ENCODE measurements at regions not wholly inside any gene's neighbourhood (a gene's known extent, or its start where the extent isn't known, plus 50 kb on each side); places are given as distances from the start of the nearest gene placed in this dataset.

DNA sequence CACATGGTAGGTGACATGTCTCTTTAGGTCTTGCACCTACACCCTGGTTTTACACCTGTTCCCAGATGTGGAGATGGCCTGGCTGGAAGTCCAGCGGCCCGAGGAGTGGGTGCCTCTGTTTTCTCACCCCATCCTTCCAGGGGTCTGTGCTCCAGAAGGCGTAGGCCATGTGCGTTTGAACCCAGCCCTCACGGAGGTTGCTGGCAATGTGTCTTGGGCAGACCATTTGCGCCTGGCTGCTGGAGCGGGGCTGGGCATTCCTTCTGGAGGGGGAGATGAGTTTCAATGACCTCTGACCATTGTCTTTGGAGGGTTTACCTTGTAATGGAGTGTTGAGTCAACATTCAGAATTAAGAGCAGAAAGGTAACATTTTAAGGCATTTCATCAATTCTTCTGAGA is 54.8 kb upstream of the ZNF536 start:
- no peaks in the 10 kb centered on the region for H3K79me2 ChIP-seq (ENCODE audit: control insufficient read depth, insufficient read depth, low read length)
- no peaks in the 10 kb centered on the region for H4K20me1 ChIP-seq (replicated peaks; ENCODE audit: control insufficient read depth, insufficient read depth, low read length)
- no peak overlapping the region for H3K9ac ChIP-seq (ENCODE audit: insufficient read depth in 1 of 2, low read depth in 2 of 2, low read length in 2 of 2)
- H3K36me3 ChIP-seq (ENCODE audit: control insufficient read depth, insufficient read depth, low read length), result no peaks in the 10 kb centered on the region
- no peaks in the 10 kb centered on the region for H3K9me3 ChIP-seq (replicated peaks; ENCODE audit: control insufficient read depth, insufficient read depth, low read depth, low read length)
- H3K27ac ChIP-seq (ENCODE audit: extremely low read depth, low read depth, low read length), result no peak overlapping the region
- ChIA-PET CTCF (ENCODE audit: low intra/inter-chr PET ratio) (no interaction called here), POLR2A (no interaction called here)
- no peak overlapping the region for H3K4me2 ChIP-seq (ENCODE audit: insufficient read depth, low read length)
- no peak overlapping the region for H2AFZ ChIP-seq (ENCODE audit: low read depth, low read length)
- peaks cover 0 to 26% of the 10 kb centered on the region in 2 experiments; a peak in 2 of 5 replicates for H3K27me3 ChIP-seq (ENCODE audit: control insufficient read depth in 2 of 2, insufficient read depth in 2 of 2, low read length in 2 of 2)
- H3K9me1 ChIP-seq (ENCODE audit: control insufficient read depth, insufficient read depth, low read length), result no peaks in the 10 kb centered on the region
- WGBS (ENCODE audit: insufficient coverage, low coverage, missing lambda C conversion rate), result 1% methylated on average over 7 of the region's 7 CpGs
- in situ Hi-C loops (cut with MboI) (no loop called here), intact Hi-C loops (cut with micrococcal nuclease) (no loop called here)
- no peak overlapping the region for H3K4me3 ChIP-seq
- ATAC-seq (no peak), FAIRE-seq (no peak), DNase-seq (ENCODE audit: extremely low read depth in 1 of 4, low spot score in 3 of 4) (no peak)
- BruUV-seq (replicated peaks), result no TSS peak
- no peaks in the 10 kb centered on the region for H3K4me1 ChIP-seq (replicated peaks in 1 of 2; ENCODE audit: control insufficient read depth in 2 of 2, insufficient read depth in 2 of 2, low read length in 2 of 2)
- TF ChIP-seq SMARCC2 (IDR thresholded peaks at IDR 0.05; ENCODE audit: low read depth) (no peak), FOS (IDR thresholded peaks at IDR 0.05; ENCODE audit: extremely low read depth, insufficient read length) (no peak), LCOR (CRISPR knock-in tag; IDR thresholded peaks at IDR 0.05) (no peak), ARID2 (IDR thresholded peaks at IDR 0.05) (no peak), RBFOX2 (IDR thresholded peaks at IDR 0.05; ENCODE audit: low read depth, low read length) (no peak), ZNF311 (CRISPR knock-in tag; IDR thresholded peaks at IDR 0.05) (no peak), ZNF778 (CRISPR knock-in tag; IDR thresholded peaks at IDR 0.05) (no peak), FOXJ2 (tag; IDR thresholded peaks at IDR 0.05) (no peak), MEIS2 (IDR thresholded peaks at IDR 0.05; ENCODE audit: partially characterized antibody) (no peak)
- TF ChIP-seq, protein P1, sequence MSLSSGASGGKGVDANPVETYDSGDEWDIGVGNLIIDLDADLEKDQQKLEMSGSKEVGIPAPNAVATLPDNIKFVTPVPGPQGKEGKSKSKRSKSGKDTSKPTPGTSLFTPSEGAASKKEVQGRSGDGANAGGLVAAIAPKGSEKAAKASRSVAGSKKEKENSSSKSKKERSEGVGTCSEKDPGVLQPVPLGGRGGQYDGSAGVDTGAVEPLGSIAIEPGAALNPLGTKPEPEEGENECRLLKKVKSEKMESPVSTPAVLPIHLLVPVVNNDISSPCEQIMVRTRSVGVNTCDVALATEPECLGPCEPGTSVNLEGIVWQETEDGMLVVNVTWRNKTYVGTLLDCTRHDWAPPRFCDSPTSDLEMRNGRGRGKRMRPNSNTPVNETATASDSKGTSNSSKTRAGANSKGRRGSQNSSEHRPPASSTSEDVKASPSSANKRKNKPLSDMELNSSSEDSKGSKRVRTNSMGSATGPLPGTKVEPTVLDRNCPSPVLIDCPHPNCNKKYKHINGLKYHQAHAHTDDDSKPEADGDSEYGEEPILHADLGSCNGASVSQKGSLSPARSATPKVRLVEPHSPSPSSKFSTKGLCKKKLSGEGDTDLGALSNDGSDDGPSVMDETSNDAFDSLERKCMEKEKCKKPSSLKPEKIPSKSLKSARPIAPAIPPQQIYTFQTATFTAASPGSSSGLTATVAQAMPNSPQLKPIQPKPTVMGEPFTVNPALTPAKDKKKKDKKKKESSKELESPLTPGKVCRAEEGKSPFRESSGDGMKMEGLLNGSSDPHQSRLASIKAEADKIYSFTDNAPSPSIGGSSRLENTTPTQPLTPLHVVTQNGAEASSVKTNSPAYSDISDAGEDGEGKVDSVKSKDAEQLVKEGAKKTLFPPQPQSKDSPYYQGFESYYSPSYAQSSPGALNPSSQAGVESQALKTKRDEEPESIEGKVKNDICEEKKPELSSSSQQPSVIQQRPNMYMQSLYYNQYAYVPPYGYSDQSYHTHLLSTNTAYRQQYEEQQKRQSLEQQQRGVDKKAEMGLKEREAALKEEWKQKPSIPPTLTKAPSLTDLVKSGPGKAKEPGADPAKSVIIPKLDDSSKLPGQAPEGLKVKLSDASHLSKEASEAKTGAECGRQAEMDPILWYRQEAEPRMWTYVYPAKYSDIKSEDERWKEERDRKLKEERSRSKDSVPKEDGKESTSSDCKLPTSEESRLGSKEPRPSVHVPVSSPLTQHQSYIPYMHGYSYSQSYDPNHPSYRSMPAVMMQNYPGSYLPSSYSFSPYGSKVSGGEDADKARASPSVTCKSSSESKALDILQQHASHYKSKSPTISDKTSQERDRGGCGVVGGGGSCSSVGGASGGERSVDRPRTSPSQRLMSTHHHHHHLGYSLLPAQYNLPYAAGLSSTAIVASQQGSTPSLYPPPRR (CRISPR knock-in tag; IDR thresholded peaks at IDR 0.05; ENCODE audit: borderline replicate concordance), result no peak
- TF ChIP-seq, protein P2, sequence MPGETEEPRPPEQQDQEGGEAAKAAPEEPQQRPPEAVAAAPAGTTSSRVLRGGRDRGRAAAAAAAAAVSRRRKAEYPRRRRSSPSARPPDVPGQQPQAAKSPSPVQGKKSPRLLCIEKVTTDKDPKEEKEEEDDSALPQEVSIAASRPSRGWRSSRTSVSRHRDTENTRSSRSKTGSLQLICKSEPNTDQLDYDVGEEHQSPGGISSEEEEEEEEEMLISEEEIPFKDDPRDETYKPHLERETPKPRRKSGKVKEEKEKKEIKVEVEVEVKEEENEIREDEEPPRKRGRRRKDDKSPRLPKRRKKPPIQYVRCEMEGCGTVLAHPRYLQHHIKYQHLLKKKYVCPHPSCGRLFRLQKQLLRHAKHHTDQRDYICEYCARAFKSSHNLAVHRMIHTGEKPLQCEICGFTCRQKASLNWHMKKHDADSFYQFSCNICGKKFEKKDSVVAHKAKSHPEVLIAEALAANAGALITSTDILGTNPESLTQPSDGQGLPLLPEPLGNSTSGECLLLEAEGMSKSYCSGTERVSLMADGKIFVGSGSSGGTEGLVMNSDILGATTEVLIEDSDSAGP (CRISPR knock-in tag; IDR thresholded peaks at IDR 0.05), result no peak
- TF ChIP-seq, protein P3, sequence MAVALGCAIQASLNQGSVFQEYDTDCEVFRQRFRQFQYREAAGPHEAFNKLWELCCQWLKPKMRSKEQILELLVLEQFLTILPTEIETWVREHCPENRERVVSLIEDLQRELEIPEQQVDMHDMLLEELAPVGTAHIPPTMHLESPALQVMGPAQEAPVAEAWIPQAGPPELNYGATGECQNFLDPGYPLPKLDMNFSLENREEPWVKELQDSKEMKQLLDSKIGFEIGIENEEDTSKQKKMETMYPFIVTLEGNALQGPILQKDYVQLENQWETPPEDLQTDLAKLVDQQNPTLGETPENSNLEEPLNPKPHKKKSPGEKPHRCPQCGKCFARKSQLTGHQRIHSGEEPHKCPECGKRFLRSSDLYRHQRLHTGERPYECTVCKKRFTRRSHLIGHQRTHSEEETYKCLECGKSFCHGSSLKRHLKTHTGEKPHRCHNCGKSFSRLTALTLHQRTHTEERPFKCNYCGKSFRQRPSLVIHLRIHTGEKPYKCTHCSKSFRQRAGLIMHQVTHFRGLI (CRISPR knock-in tag; IDR thresholded peaks at IDR 0.05), result no peak
- TF ChIP-seq, protein P4, sequence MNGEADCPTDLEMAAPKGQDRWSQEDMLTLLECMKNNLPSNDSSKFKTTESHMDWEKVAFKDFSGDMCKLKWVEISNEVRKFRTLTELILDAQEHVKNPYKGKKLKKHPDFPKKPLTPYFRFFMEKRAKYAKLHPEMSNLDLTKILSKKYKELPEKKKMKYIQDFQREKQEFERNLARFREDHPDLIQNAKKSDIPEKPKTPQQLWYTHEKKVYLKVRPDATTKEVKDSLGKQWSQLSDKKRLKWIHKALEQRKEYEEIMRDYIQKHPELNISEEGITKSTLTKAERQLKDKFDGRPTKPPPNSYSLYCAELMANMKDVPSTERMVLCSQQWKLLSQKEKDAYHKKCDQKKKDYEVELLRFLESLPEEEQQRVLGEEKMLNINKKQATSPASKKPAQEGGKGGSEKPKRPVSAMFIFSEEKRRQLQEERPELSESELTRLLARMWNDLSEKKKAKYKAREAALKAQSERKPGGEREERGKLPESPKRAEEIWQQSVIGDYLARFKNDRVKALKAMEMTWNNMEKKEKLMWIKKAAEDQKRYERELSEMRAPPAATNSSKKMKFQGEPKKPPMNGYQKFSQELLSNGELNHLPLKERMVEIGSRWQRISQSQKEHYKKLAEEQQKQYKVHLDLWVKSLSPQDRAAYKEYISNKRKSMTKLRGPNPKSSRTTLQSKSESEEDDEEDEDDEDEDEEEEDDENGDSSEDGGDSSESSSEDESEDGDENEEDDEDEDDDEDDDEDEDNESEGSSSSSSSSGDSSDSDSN (IDR thresholded peaks at IDR 0.05; ENCODE audit: borderline replicate concordance in 1 of 2, low read depth in 2 of 2, low read length in 2 of 2), result no peak

Data from K562 (cell line).